IPS-18a (cell line): ENCODE measurements at regions not wholly inside any gene's neighbourhood (a gene's known extent, or its start where the extent isn't known, plus 50 kb on each side); places are given as distances from the start of the nearest gene placed in this dataset.
"Not testable (repeated sequence)": the region's sequence is repeated elsewhere in the genome, so short reads cannot be mapped to it uniquely, and the experiment has no call there.

Experiments
- H3K27ac ChIP-seq: one replicate; pipeline ENCODE4 v1.5.1; 2013; ENCODE audit warnings: low read length
- H3K27me3 ChIP-seq: one replicate; pipeline ENCODE4 v1.6.1; 2013; ENCODE audit warnings: mild to moderate bottlenecking, low read length; ENCODE audit not compliant: control insufficient read depth, insufficient read depth
- H3K36me3 ChIP-seq: one replicate; pipeline ENCODE4 v1.6.1; 2013; ENCODE audit warnings: low read depth, low read length; ENCODE audit not compliant: control insufficient read depth
- H3K4me1 ChIP-seq: one replicate; pipeline ENCODE4 v1.6.1; 2013; ENCODE audit warnings: low read depth, low read length; ENCODE audit not compliant: control insufficient read depth
- H3K4me3 ChIP-seq: one replicate; pipeline ENCODE4 v1.5.1; 2013; ENCODE audit warnings: low read length
- H3K9ac ChIP-seq: one replicate; pipeline ENCODE4 v1.6.1; 2013; ENCODE audit warnings: mild to moderate bottlenecking, low read length, moderate library complexity
- H3K9me3 ChIP-seq: one replicate; pipeline ENCODE4 v1.6.1; 2013; ENCODE audit warnings: low read depth, low read length; ENCODE audit not compliant: control insufficient read depth

- Histone ChIP-seq H3K27me3 (no peaks in the 10 kb centered on the region), H3K4me1 (no peaks in the 10 kb centered on the region), H3K9ac (no peak overlapping the region), H3K9me3 (no peaks in the 10 kb centered on the region), H3K4me3 (no peak overlapping the region), H3K27ac (no peak overlapping the region), H3K36me3 (no peaks in the 10 kb centered on the region)
These were observed 180.3 kb upstream of the GHR start for GRCh38 chr5:42242881-42243485.

- no peaks in the 10 kb centered on the region for H3K27me3 ChIP-seq
- no peaks in the 10 kb centered on the region for H3K36me3 ChIP-seq
- H3K4me1 ChIP-seq, result no peaks in the 10 kb centered on the region
- H3K27ac ChIP-seq, result no peak overlapping the region
- H3K4me3 ChIP-seq, result no peak overlapping the region
- no peaks in the 10 kb centered on the region for H3K9me3 ChIP-seq
- H3K9ac ChIP-seq, result no peak overlapping the region
These were observed 170.9 kb upstream of the GHR start for GRCh38 chr5:42252306-42252705.

GRCh38 chr5:42259914-42260313 lies 163.3 kb upstream of the GHR start:
- H3K36me3 ChIP-seq, H3K4me1 ChIP-seq, H3K9me3 ChIP-seq, H3K27me3 ChIP-seq, H3K4me3 ChIP-seq, H3K9ac ChIP-seq, H3K27ac ChIP-seq: not testable (repeated sequence)

- H3K27me3 ChIP-seq, result no peaks in the 10 kb centered on the region
- no peaks in the 10 kb centered on the region for H3K9me3 ChIP-seq
- H3K4me3 ChIP-seq, result no peak overlapping the region
- H3K4me1 ChIP-seq, result no peaks in the 10 kb centered on the region
- H3K36me3 ChIP-seq, result no peaks in the 10 kb centered on the region
- no peak overlapping the region for H3K9ac ChIP-seq
- H3K27ac ChIP-seq, result no peak overlapping the region
These were observed 156.1 kb upstream of the GHR start for GRCh38 chr5:42267091-42267490.

- H3K27me3 ChIP-seq, H3K4me3 ChIP-seq, H3K27ac ChIP-seq, H3K4me1 ChIP-seq, H3K36me3 ChIP-seq, H3K9ac ChIP-seq, H3K9me3 ChIP-seq: not testable (repeated sequence)
These were observed 155.1 kb upstream of the GHR start for GRCh38 chr5:42268170-42268569.

GRCh38 chr5:42268630-42269029 lies 154.6 kb upstream of the GHR start:
- Histone ChIP-seq H3K9ac (no peak overlapping the region), H3K27ac (no peak overlapping the region), H3K9me3 (no peaks in the 10 kb centered on the region), H3K4me1 (no peaks in the 10 kb centered on the region), H3K36me3 (no peaks in the 10 kb centered on the region), H3K4me3 (no peak overlapping the region), H3K27me3 (no peaks in the 10 kb centered on the region)

GRCh38 chr5:42270771-42271170 lies 152.5 kb upstream of the GHR start:
- H3K9me3 ChIP-seq, result no peaks in the 10 kb centered on the region
- no peaks in the 10 kb centered on the region for H3K4me1 ChIP-seq
- no peak overlapping the region for H3K9ac ChIP-seq
- H3K36me3 ChIP-seq, result no peaks in the 10 kb centered on the region
- no peak overlapping the region for H3K4me3 ChIP-seq
- no peaks in the 10 kb centered on the region for H3K27me3 ChIP-seq
- H3K27ac ChIP-seq, result no peak overlapping the region

GRCh38 chr5:42274913-42275312 lies 148.3 kb upstream of the GHR start:
- Histone ChIP-seq H3K9ac (no peak overlapping the region), H3K4me3 (no peak overlapping the region), H3K4me1 (no peaks in the 10 kb centered on the region), H3K27me3 (no peaks in the 10 kb centered on the region), H3K27ac (no peak overlapping the region), H3K36me3 (no peaks in the 10 kb centered on the region), H3K9me3 (no peaks in the 10 kb centered on the region)

GRCh38 chr5:42277293-42277692 lies 145.9 kb upstream of the GHR start:
- Histone ChIP-seq H3K27me3 (no peaks in the 10 kb centered on the region), H3K4me3 (no peak overlapping the region), H3K4me1 (no peaks in the 10 kb centered on the region), H3K36me3 (no peaks in the 10 kb centered on the region), H3K27ac (no peak overlapping the region), H3K9ac (no peak overlapping the region), H3K9me3 (no peaks in the 10 kb centered on the region)

GRCh38 chr5:42284584-42284983 lies 138.7 kb upstream of the GHR start:
- H3K4me1 ChIP-seq, result no peaks in the 10 kb centered on the region
- no peaks in the 10 kb centered on the region for H3K9me3 ChIP-seq
- H3K4me3 ChIP-seq, result no peak overlapping the region
- no peak overlapping the region for H3K9ac ChIP-seq
- no peak overlapping the region for H3K27ac ChIP-seq
- H3K27me3 ChIP-seq, result no peaks in the 10 kb centered on the region
- no peaks in the 10 kb centered on the region for H3K36me3 ChIP-seq

- Histone ChIP-seq H3K36me3 (no peaks in the 10 kb centered on the region), H3K4me3 (no peak overlapping the region), H3K4me1 (no peaks in the 10 kb centered on the region)
These were observed 138.0 kb upstream of the GHR start for GRCh38 chr5:42285230-42285629.

GRCh38 chr5:42300496-42300895 lies 122.7 kb upstream of the GHR start:
- no peak overlapping the region for H3K27ac ChIP-seq
- H3K27me3 ChIP-seq, result no peaks in the 10 kb centered on the region
- H3K9ac ChIP-seq, result no peak overlapping the region
- no peak overlapping the region for H3K4me3 ChIP-seq
- H3K4me1 ChIP-seq, result no peaks in the 10 kb centered on the region
- no peaks in the 10 kb centered on the region for H3K9me3 ChIP-seq
- H3K36me3 ChIP-seq, result no peaks in the 10 kb centered on the region

More at GRCh38 chr5:42285230-42285629, 138.0 kb upstream of the GHR start:
- H3K9me3 ChIP-seq, result no peaks in the 10 kb centered on the region
- H3K27me3 ChIP-seq, result no peaks in the 10 kb centered on the region
- H3K27ac ChIP-seq, result no peak overlapping the region
- no peak overlapping the region for H3K9ac ChIP-seq
